HG03571 (cell line): ENCODE measurements at regions not wholly inside any gene's neighbourhood (a gene's known extent, or its start where the extent isn't known, plus 50 kb on each side); places are given as distances from the start of the nearest gene placed in this dataset.

Source experiments
- ATAC-seq: cut with Tn5 transposase; IDR thresholded peaks from one replicate; pipeline ENCODE4 v1.9.1; 2021; ENCODE audit not compliant: unreplicated experiment

DNA sequence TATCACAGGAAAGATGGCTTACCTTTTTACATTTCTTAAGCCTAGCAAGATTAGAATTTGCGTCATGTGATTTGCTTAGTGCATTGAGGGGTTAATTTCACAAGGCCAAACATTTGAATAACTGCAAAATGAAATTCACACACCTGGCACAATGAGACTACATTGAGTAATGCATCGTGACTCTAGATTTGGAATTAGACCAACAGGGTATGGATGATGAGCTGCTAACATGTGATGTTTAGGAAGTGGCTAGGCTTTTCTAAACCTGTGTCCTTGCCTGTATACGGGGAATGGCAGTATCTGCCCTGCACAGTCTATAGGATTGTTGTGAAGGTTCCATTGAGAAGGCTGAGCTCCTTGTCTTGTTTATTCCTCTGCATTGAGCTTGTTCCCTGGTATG lies 160.1 kb downstream of the MFSD1 start:
- ATAC-seq = no peak

DNA sequence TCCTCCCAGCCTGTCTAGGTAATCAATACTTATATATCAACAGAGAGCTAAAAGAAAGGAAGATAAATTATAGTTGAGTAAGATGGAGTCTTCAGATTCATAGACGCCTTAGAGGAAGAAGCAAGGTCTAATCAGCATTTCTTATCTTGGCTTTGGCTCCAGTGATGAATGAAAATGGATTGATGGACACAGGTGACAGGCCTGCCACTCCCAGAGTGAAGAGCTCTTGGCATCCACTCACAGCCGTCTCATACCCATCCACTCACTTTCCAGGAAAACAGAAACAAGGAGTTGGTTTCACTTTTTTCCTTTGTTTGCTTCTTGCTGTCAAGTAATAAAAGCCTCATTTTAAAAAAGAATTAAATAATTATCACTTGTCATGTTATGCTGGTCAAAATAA lies 168.2 kb downstream of the MFSD1 start:
- no peak for ATAC-seq

DNA sequence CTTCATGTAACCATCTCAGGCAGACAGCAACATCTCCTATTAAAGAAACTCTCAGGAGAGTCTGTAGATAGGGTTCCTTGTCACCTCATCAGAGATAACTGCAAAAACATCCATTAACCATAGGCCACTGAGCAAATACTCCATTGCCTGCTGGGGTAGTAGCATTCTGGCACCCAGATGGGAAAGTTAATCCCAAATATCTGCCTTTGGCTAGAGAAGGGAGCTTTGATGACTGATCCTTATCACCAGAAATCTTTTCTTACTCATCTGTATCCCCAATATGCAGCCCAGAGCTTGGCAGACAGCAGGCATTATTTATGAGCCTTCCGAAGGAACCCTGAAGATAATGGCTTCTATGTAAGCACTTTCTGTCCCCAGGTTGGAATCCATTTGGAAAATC lies 173.1 kb downstream of the MFSD1 start:
- no peak for ATAC-seq

DNA sequence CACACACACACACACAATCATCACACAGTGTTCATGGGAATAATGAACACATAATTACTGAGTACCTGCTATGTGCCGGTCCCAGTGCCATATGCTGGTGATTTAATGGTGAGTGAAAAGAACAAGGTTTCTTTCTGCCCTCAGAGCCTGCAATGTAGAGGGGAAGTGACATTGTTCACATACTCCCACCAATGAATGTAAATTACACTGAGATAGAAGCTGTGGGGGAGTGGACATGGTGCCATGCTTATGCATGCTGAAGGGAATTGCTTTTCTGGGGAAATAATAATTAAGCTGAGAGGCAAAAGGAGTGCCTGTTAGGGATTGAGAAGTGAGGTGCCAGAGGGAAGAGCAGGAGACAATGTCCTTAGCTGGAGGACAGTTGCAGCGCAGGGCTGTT lies 175.1 kb downstream of the MFSD1 start:
- ATAC-seq = no peak

GRCh38 chr3:158977497-158977896 lies 175.6 kb downstream of the MFSD1 start:
- ATAC-seq = no peak

- ATAC-seq = no peak
Observed at GRCh38 chr3:158983216-158984099, 181.6 kb downstream of the MFSD1 start.

DNA sequence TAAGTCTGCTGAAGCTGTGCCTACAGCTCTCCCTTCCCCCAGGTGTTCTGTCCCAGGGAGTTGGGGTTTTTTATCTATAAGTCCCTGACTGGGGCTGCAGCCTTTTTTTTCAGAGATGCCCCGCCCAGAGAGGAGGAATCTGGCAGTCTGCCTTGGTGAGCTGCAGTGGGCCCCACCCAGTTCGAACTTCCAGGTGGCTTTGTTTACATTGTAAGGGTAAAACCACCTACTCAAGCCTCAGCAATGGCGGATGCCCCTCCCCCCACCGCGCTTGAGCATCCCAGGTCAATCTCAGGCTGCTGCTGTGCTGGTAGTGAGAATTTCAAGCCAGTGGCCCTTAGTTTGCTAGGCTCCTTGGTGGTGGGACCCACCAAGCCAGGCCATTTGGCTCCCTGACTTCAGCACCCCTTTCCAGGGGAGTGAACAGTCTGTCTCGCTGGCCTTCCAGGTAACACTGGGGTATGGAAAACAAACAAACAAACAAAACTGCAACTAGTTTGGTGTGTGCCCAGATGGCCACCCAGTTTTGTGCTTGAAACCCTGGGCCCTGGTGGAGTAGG lies 189.4 kb downstream of the MFSD1 start:
- ATAC-seq = no peak

DNA sequence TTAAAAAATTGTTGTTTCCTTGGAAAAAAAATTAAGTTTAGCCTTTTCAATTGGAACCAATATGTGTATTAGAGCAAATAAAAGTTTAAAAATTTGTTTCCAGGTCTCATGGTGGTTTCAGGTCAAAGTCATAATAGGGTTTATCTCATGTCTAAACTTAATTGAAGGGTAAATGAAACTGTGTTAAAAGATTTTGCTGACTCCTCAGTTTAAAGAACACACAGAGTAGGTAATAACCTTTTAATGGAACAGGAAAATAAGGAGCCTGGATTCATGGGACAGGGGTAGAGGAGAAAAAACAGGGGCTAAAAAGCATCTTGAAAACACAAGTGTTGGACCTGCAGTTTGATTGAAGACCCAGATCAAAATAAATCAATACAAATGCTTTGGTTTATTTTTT lies 190.6 kb downstream of the MFSD1 start:
- ATAC-seq = no peak

DNA sequence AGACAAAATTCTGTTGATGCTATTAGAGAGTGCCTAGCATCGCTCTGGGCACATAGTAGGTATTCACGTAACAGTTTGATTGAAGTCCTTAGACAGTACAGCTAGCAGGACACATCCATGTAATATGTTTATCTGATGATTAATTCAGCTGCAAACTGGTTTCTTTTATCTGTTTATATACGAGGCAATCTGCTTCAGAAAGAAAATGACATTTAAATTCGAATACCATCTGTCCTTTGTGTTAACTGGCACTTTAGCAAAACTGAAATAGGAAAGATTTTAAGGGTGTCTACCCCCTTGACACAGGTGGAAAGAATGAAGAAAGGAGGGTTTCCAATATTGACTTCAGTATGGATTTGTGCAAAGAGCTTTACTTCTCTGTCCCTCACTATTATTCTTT lies 192.5 kb downstream of the MFSD1 start:
- no peak for ATAC-seq

DNA sequence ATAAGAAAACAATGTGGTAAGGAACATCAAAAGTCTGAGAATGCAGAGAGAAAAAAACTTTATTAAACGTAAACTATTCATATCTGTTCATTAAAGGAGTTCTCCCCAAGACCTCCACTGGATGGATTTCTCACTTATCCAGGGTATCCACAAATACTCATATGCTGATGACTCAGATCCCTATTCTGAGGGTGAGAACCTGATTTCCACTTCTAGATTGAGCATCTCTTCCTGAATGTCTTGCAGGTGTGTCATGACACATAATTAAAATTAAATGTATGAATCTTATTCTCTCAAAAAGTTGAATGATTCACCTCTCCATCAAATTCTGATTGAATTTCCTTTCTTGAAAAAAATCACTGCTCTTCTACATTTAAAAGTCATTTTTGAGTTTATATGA lies 199.9 kb downstream of the MFSD1 start:
- no peak for ATAC-seq

- no peak for ATAC-seq
Observed at GRCh38 chr3:159005137-159005536, 203.3 kb downstream of the MFSD1 start.

GRCh38 chr3:159007331-159007730 lies 205.5 kb downstream of the MFSD1 start:
- ATAC-seq = no peak

DNA sequence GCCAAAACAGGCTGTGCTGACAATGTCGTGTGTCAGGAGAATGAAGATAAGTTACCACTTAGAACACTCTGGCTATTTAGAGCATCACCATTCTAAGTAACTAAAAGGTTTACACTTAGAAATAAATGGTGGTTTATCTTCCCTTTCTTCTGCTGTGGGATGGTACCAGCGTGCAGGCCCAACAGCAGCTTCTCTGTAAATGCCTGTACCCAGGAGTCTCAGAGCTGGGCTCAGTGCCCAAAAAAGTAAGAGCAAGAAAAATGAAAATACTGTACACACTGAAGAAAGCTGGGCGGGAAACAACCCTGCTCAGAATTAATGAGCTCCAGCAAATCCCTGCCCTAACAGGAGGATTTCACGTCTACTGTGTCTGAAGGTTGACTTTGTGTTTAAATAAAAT lies 206.5 kb downstream of the MFSD1 start:
- no peak for ATAC-seq

- no peak for ATAC-seq
Observed at GRCh38 chr3:159018341-159018740, 216.5 kb downstream of the MFSD1 start.

GRCh38 chr3:159025733-159026132 lies 223.9 kb downstream of the MFSD1 start:
- ATAC-seq = no peak

DNA sequence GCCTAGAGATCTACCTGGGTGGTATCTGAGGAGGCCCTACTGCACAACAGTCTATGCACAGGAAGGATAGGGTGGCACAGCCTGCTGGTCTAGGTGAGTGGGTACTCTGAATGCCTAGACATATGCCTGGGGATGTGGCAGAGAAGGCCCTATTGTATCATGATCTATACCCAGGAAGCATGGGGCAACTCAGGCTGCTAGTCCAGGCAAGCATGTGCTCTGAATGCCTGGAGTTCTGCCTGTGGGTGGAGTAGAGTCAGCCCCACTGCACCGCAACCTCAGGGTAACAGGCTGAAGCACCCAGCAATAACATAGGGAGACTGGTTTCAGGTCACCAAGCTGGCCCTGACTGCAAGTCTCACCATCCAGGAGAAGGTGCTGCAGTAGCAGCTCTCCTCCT lies 224.7 kb downstream of the MFSD1 start:
- ATAC-seq = no peak

DNA sequence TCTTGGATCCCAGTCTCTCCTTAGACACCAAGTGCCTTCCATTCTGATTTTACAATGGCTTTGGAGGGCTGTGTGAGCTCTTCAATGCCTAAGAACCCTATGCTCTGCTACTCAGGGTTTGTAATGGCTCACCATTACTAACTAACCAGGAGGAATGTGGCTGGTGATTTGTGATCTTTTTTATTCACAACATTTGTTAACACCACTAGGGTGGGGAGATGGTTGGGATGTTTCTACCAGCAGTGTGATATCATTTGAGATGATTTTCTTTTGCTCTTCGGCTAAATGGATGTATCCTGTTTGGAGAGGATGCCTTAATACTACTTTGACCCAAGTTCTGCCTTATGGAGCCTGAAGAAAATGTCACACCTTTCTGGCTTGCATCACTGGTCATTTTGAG lies 226.9 kb downstream of the MFSD1 start:
- ATAC-seq = no peak

GRCh38 chr3:159029306-159030026 lies 227.6 kb downstream of the MFSD1 start:
- peak; percentile 66 for ATAC-seq

DNA sequence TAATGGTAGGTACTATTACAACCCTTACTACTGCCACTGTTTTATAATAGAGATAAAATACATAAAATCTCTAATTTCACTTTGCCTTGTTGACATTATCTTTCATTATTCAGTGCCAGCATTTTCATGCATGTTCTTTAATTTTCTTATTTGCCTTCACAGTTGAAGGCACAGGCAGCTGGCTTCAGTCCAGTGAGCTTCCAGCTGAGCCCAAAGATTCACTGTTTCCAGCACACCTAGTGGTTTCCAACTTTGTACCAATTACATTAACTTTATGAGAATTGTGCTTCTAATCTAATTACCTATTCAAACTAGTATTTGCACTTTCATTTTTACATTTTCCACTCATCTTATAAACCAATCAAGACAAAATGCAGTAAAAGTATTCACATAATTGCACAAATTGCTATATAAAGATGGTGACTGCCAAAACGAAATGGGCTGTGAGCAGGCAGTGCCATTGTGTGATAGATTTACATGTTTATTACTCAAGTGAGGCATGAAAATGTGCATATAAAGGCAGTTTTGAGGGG lies 228.3 kb downstream of the MFSD1 start:
- no peak for ATAC-seq

- ATAC-seq = no peak
Observed at GRCh38 chr3:159030886-159031679, 229.2 kb downstream of the MFSD1 start.

DNA sequence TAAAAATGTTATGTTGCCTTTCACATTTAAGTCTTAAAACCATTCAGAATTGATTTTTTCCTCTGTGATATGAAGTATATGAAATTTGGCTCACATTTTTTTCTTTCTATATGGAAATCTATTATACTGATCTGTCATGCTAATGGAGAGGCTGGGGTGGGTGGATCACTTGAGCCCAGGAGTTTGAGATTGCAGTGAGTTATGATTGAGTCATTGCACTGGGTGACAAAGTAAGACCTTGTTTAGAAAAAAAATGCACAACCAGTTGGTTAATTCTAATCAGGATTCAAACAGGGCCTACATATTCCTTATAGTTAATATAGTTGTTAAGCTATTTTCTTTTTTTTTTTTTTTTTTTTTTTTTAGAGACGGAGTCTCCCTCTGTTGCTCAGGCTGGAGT lies 230.5 kb downstream of the MFSD1 start:
- no peak for ATAC-seq
